HepG2 (cell line): ENCODE measurements at regions not wholly inside any gene's neighbourhood (a gene's known extent, or its start where the extent isn't known, plus 50 kb on each side); places are given as distances from the start of the nearest gene placed in this dataset.

Experiments used
- ATAC-seq: fragments of 200-7000 bp; cut with Tn5 transposase; 3 replicates; pipeline ENCODE4 v1.9.1; 2020; ENCODE audit warnings: mild to moderate bottlenecking, moderate library complexity
- BruUV-seq: library from RNA; stranded (reverse); fragments of 400-500 nt; replicated peaks from 2 replicates; lab custom pipeline; 2021; lab: Mats Ljungman, UMichigan
- CTCF ChIA-PET: fragments of 300-600 bp; formaldehyde crosslinking; extraction: SDS; loops from one replicate; lab custom pipeline; 2021; ENCODE audit warnings: low total read pairs, inconsistent platforms, low intra/inter-chr PET ratio; lab: Yijun Ruan, JAX
- POLR2A ChIA-PET: fragments of 350-600 bp; sonication (Branson Sonifier 250); formaldehyde crosslinking; loops from one replicate; lab custom pipeline; 2020; ENCODE audit warnings: antibody characterized with exemption, inconsistent platforms; lab: Yijun Ruan, JAX
- DNase-seq: peaks from one replicate; pipeline ENCODE4 v3.0.0-alpha.2; 2015; ENCODE audit warnings: low spot score
- FAIRE-seq: peaks from 3 replicates; lab custom pipeline; 2011; peaks lifted over from hg19 to GRCh38; lab: Jason Lieb, UNC
- H2AFZ ChIP-seq: one replicate; pipeline ENCODE4 v1.6.1; 2011; ENCODE audit warnings: low read length, inconsistent platforms
- H3K27ac ChIP-seq: fragments of 300-600 bp; 3 replicates; pipeline ENCODE4 v1.8.0; 2011; ENCODE audit warnings: mixed run types, mild to moderate bottlenecking, mixed read lengths, low read length, inconsistent platforms; ENCODE audit not compliant: insufficient read depth; ENCODE audit errors: extremely low read length
- H3K27me3 ChIP-seq, 2 experiments: fragments of 200-600 bp in 1 of 2; 2 replicates in 1 of 2; 3 replicates in 1 of 2; pipeline versions ENCODE4 v1.6.0 to v1.8.0; 2011; ENCODE audit warnings: low read length in 2 of 2, mild to moderate bottlenecking in 2 of 2, moderate library complexity in 2 of 2, inconsistent platforms in 1 of 2; ENCODE audit not compliant: insufficient read depth in 2 of 2, control insufficient read depth in 1 of 2
- H3K36me3 ChIP-seq, 2 experiments: fragments of 200-600 bp in 1 of 2; replicated peaks in 1 of 2; 2 replicates in 1 of 2; 3 replicates in 1 of 2; pipeline versions ENCODE4 v1.5.1 to v1.8.0; 2011; ENCODE audit warnings: low read length in 2 of 2, inconsistent platforms in 1 of 2; ENCODE audit not compliant: insufficient read depth in 2 of 2, control insufficient read depth in 1 of 2
- H3K4me1 ChIP-seq: 2 replicates; pipeline ENCODE4 v1.5.1; 2012; ENCODE audit warnings: low read length, inconsistent platforms; ENCODE audit not compliant: insufficient read depth
- H3K4me2 ChIP-seq: 2 replicates; pipeline ENCODE4 v1.6.0; 2011; ENCODE audit warnings: low read depth, low read length, inconsistent platforms
- H3K4me3 ChIP-seq, 3 experiments: fragments of 200-600 bp in 1 of 3; sonication (generic), shearing (Covaris generic) in 1 of 3; replicated peaks in 1 of 3; 2 replicates each; pipeline ENCODE4 v1.5.1; 2011 to 2016; ENCODE audit warnings: low read length in 3 of 3, inconsistent platforms in 2 of 3, low read depth in 2 of 3, mild to moderate bottlenecking in 2 of 3, control low read depth in 1 of 3, mixed read lengths in 1 of 3; ENCODE audit not compliant: insufficient read depth in 1 of 3
- H3K79me2 ChIP-seq: one replicate; pipeline ENCODE4 v1.6.1; 2011; ENCODE audit warnings: low read length, inconsistent platforms; ENCODE audit not compliant: insufficient read depth
- H3K9ac ChIP-seq: 2 replicates; pipeline ENCODE4 v1.6.0; 2011; ENCODE audit warnings: mild to moderate bottlenecking, low read depth, low read length, inconsistent platforms; ENCODE audit not compliant: insufficient read depth
- H3K9me3 ChIP-seq: 2 replicates; pipeline ENCODE4 v1.5.1; 2012; ENCODE audit warnings: mild to moderate bottlenecking, low read length
- H4K20me1 ChIP-seq: 2 replicates; pipeline ENCODE4 v1.6.0; 2011; ENCODE audit warnings: inconsistent platforms, mild to moderate bottlenecking, low read length, moderate library complexity; ENCODE audit not compliant: insufficient read depth
- GPN1 ChIP-seq: sonication (generic); formaldehyde crosslinking; IDR thresholded peaks from 2 replicates; pipeline ENCODE4 v1.5.1; 2020; ENCODE audit warnings: missing genetic modification reagents, borderline replicate concordance
- NCOA2 ChIP-seq: sonication (generic); formaldehyde crosslinking; IDR thresholded peaks from 2 replicates; pipeline ENCODE4 v1.8.0; 2022; ENCODE audit warnings: inconsistent platforms
- PHB2 ChIP-seq: fragments of 450-650 bp; IDR thresholded peaks from 2 replicates; pipeline ENCODE4 v1.6.1; 2018; ENCODE audit not compliant: partially characterized antibody
- SMAD3 ChIP-seq: sonication (generic); formaldehyde crosslinking; IDR thresholded peaks from 2 replicates; pipeline ENCODE4 v1.4.0; 2020; ENCODE audit warnings: missing genetic modification reagents
- TEAD2 ChIP-seq: sonication (generic); formaldehyde crosslinking; IDR thresholded peaks from 2 replicates; pipeline ENCODE4 v1.9.0; 2021; ENCODE audit warnings: missing genetic modification reagents
- ZNF547 ChIP-seq: sonication (generic); formaldehyde crosslinking; IDR thresholded peaks from 2 replicates; pipeline ENCODE4 v1.5.1; 2020; ENCODE audit warnings: mild to moderate bottlenecking, missing genetic modification reagents
- WGBS: methylation state at CpG from one replicate; pipeline ENCODE4 v1.1.6; 2017; ENCODE audit warnings: low lambda C conversion rate; 5-methylcytosine and 5-hydroxymethylcytosine counted together
- in situ Hi-C: cut with HindIII; loops from 2 replicates; pipeline ENCODE4 v1.10.0; 2017; ENCODE audit warnings: low pct_unique_long_range_greater_than_20kb; ENCODE audit not compliant: extremely low pct_ligation_motif_present
- intact Hi-C: fragments of 100-400 bp; cut with micrococcal nuclease; formaldehyde crosslinking; loops from one replicate; pipeline ENCODE4 v1.10.0; 2022; ENCODE audit not compliant: unreplicated experiment
- TF ChIP-seq, protein P1 (sequence below): sonication (generic); formaldehyde crosslinking; IDR thresholded peaks from 2 replicates; pipeline ENCODE4 v1.8.1; 2023; ENCODE audit warnings: mild to moderate bottlenecking, missing genetic modification reagents, borderline replicate concordance
- TF ChIP-seq, protein P2 (sequence below): sonication (generic); formaldehyde crosslinking; IDR thresholded peaks from 2 replicates; pipeline ENCODE4 v1.4.0; 2020; ENCODE audit warnings: missing genetic modification reagents, borderline replicate concordance

GRCh38 chr2:123652320-123652719 is 372.8 kb upstream of the CNTNAP5 start:
- no peak overlapping the region for H3K27ac ChIP-seq
- no peak overlapping the region for H3K4me3 ChIP-seq
- TF ChIP-seq PHB2: no peak
- DNase-seq (no peak), FAIRE-seq (no peak), ATAC-seq (no peak)
- no peak overlapping the region for H3K9ac ChIP-seq
- no peaks in the 10 kb centered on the region for H4K20me1 ChIP-seq
- H3K27me3 ChIP-seq: no peaks in the 10 kb centered on the region
- H3K4me1 ChIP-seq: no peaks in the 10 kb centered on the region
- H3K4me2 ChIP-seq: no peak overlapping the region
- no peaks in the 10 kb centered on the region for H3K79me2 ChIP-seq
- intact Hi-C loops: no loop called here
- in situ Hi-C loops: no loop called here
- no peak overlapping the region for H2AFZ ChIP-seq
- WGBS: 0% methylated on average over 1 of the region's 1 CpG
- no peaks in the 10 kb centered on the region for H3K36me3 ChIP-seq
- no TSS peak for BruUV-seq
- ChIA-PET CTCF (no interaction called here), POLR2A (no interaction called here)
- H3K9me3 ChIP-seq: peaks cover 97% of the 10 kb centered on the region

- FAIRE-seq: no peak
- peaks cover 98% of the 10 kb centered on the region for H3K9me3 ChIP-seq
- no peak overlapping the region for H3K9ac ChIP-seq
These were observed 368.5 kb upstream of the CNTNAP5 start for GRCh38 chr2:123656590-123656989.

More at GRCh38 chr2:123656590-123656989, 368.5 kb upstream of the CNTNAP5 start:
- ATAC-seq (no peak), DNase-seq (no peak)
- in situ Hi-C loops (no loop called here), intact Hi-C loops (no loop called here)
- no TSS peak for BruUV-seq
- TF ChIP-seq ZNF547 (CRISPR knock-in tag) (no peak), GPN1 (no peak), SMAD3 (no peak), NCOA2 (CRISPR knock-in tag) (no peak), TEAD2 (CRISPR knock-in tag) (no peak)
- TF ChIP-seq, protein P1, sequence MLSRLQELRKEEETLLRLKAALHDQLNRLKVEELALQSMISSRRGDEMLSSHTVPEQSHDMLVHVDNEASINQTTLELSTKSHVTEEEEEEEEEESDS (CRISPR knock-in tag): no peak
- TF ChIP-seq, protein P2, sequence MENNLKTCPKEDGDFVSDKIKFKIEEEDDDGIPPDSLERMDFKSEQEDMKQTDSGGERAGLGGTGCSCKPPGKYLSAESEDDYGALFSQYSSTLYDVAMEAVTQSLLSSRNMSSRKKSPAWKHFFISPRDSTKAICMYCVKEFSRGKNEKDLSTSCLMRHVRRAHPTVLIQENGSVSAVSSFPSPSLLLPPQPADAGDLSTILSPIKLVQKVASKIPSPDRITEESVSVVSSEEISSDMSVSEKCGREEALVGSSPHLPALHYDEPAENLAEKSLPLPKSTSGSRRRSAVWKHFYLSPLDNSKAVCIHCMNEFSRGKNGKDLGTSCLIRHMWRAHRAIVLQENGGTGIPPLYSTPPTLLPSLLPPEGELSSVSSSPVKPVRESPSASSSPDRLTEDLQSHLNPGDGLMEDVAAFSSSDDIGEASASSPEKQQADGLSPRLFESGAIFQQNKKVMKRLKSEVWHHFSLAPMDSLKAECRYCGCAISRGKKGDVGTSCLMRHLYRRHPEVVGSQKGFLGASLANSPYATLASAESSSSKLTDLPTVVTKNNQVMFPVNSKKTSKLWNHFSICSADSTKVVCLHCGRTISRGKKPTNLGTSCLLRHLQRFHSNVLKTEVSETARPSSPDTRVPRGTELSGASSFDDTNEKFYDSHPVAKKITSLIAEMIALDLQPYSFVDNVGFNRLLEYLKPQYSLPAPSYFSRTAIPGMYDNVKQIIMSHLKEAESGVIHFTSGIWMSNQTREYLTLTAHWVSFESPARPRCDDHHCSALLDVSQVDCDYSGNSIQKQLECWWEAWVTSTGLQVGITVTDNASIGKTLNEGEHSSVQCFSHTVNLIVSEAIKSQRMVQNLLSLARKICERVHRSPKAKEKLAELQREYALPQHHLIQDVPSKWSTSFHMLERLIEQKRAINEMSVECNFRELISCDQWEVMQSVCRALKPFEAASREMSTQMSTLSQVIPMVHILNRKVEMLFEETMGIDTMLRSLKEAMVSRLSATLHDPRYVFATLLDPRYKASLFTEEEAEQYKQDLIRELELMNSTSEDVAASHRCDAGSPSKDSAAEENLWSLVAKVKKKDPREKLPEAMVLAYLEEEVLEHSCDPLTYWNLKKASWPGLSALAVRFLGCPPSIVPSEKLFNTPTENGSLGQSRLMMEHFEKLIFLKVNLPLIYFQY: no peak
- H2AFZ ChIP-seq: no peak overlapping the region
- H3K27ac ChIP-seq: no peak overlapping the region
- no peaks in the 10 kb centered on the region for H3K4me1 ChIP-seq
- H3K4me3 ChIP-seq: no peak overlapping the region
- H3K36me3 ChIP-seq: no peaks in the 10 kb centered on the region
- no peaks in the 10 kb centered on the region for H3K79me2 ChIP-seq
- POLR2A ChIA-PET: no interaction called here
- no peaks in the 10 kb centered on the region for H3K27me3 ChIP-seq
- no peaks in the 10 kb centered on the region for H4K20me1 ChIP-seq
- WGBS: 7% methylated on average over 4 of the region's 4 CpGs
- H3K4me2 ChIP-seq: no peak overlapping the region
- CTCF ChIA-PET: no interaction called here
